Colonic mucosa (tissue), 4 donors: ENCODE measurements at regions not wholly inside any gene's neighbourhood (a gene's known extent, or its start where the extent isn't known, plus 50 kb on each side); places are given as distances from the start of the nearest gene placed in this dataset.

Experiments used
- DNase-seq: peaks from one replicate; pipeline ENCODE4 v3.0.0-alpha.2; 2020
- H3K27ac ChIP-seq: fragments of 200-600 bp; one replicate; pipeline ENCODE4 v1.8.0; 2021
- H3K27me3 ChIP-seq: fragments of 200-600 bp; one replicate; pipeline ENCODE4 v1.8.0; 2021
- H3K36me3 ChIP-seq: fragments of 200-600 bp; one replicate; pipeline ENCODE4 v1.8.0; 2021
- H3K4me1 ChIP-seq: fragments of 200-600 bp; one replicate; pipeline ENCODE4 v1.8.0; 2021; ENCODE audit warnings: mild to moderate bottlenecking
- H3K4me3 ChIP-seq: fragments of 200-600 bp; one replicate; pipeline ENCODE4 v1.8.0; 2021
- H3K9ac ChIP-seq, 2 donors: one replicate each; pipeline ENCODE4 v1.7.0; 2013; ENCODE audit warnings: control low read depth in 2 of 2, low read depth in 2 of 2, low read length in 2 of 2
- H3K9me3 ChIP-seq: fragments of 200-600 bp; one replicate; pipeline ENCODE4 v1.8.0; 2021
- intact Hi-C: fragments of 100-400 bp; cut with DNase I; formaldehyde crosslinking; loops from one replicate; pipeline ENCODE4 v1.14.1; 2022
- TF ChIP-seq, protein P1 (sequence below): fragments of 200-600 bp; IDR thresholded peaks from one replicate; pipeline ENCODE4 v1.8.0; 2022; ENCODE audit warnings: antibody characterized with exemption, mild to moderate bottlenecking
- donor health status: healthy.
- donor health status: DM: no; HTN: no; CAD: no.
- donor health status: DM: no; HTN: no; CAD: no.

DNA sequence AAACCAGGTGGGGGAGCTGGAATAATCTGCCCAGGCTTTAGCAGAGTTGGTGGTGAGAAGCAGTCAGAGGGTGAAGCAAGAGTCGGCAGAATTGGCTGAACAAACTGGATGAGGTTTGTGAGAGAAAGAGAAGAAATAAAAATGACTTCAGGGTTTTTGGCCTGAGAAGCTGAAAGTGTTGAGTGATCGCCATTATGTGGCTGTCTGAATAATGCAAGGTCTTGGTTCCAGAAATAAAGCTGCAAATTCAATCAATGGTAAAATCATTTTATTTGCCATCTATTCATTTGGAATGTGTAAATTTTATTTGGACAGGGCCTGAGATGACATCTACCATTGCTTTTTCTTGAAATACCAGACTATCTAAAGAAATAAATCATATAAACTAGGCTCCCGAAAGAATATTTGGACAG is 50.4 kb upstream of the DAB2 start:
- intact Hi-C loops: no loop called here
- Histone ChIP-seq H3K27ac (no peak overlapping the region), H3K9me3 (no peaks in the 10 kb centered on the region), H3K9ac (no peak overlapping the region), H3K27me3 (no peaks in the 10 kb centered on the region), H3K36me3 (no peaks in the 10 kb centered on the region), H3K4me1 (no peaks in the 10 kb centered on the region), H3K4me3 (no peak overlapping the region)
- no peak for DNase-seq
- TF ChIP-seq, protein P1, sequence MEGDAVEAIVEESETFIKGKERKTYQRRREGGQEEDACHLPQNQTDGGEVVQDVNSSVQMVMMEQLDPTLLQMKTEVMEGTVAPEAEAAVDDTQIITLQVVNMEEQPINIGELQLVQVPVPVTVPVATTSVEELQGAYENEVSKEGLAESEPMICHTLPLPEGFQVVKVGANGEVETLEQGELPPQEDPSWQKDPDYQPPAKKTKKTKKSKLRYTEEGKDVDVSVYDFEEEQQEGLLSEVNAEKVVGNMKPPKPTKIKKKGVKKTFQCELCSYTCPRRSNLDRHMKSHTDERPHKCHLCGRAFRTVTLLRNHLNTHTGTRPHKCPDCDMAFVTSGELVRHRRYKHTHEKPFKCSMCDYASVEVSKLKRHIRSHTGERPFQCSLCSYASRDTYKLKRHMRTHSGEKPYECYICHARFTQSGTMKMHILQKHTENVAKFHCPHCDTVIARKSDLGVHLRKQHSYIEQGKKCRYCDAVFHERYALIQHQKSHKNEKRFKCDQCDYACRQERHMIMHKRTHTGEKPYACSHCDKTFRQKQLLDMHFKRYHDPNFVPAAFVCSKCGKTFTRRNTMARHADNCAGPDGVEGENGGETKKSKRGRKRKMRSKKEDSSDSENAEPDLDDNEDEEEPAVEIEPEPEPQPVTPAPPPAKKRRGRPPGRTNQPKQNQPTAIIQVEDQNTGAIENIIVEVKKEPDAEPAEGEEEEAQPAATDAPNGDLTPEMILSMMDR: no peak
